GM19455 (cell line): ENCODE measurements at regions not wholly inside any gene's neighbourhood (a gene's known extent, or its start where the extent isn't known, plus 50 kb on each side); places are given as distances from the start of the nearest gene placed in this dataset.
"Not testable (repeated sequence)": the region's sequence is repeated elsewhere in the genome, so short reads cannot be mapped to it uniquely, and the experiment has no call there.

ENCODE experiments used
- ATAC-seq: cut with Tn5 transposase; IDR thresholded peaks from one replicate; pipeline ENCODE4 v1.9.1; 2021; ENCODE audit not compliant: unreplicated experiment

GRCh38 chr14:83566567-83566966, 1963.4 kb upstream of the FLRT2 start:
- no peak for ATAC-seq

- ATAC-seq, result no peak
Measured at GRCh38 chr14:83568141-83568540, 1961.8 kb upstream of the FLRT2 start.

GRCh38 chr14:83575301-83575700, 1954.6 kb upstream of the FLRT2 start:
- no peak for ATAC-seq

- no peak for ATAC-seq
Measured at GRCh38 chr14:83583201-83583600, 1946.7 kb upstream of the FLRT2 start.

DNA sequence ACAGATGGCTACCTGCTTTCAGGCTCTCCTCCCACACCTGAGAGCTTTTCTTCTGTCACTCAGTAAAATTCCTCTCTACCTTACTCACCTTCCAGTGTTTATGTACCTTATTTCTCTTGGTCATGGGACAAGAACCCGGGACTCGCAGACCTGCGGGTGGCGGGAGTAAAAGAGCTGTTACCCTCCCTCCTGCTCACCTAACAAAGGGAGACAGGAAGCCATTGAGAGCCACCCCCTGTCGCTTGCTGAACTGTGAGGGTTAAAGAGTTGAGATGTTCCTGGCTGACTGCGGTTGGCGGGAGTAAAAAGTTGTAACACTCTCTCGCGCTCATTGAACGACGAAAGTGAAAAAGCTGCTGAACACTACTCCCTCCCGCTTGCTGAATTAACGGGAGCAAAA, 1935.1 kb upstream of the FLRT2 start:
- no peak for ATAC-seq

GRCh38 chr14:83607682-83608081, 1922.3 kb upstream of the FLRT2 start:
- no peak for ATAC-seq

DNA sequence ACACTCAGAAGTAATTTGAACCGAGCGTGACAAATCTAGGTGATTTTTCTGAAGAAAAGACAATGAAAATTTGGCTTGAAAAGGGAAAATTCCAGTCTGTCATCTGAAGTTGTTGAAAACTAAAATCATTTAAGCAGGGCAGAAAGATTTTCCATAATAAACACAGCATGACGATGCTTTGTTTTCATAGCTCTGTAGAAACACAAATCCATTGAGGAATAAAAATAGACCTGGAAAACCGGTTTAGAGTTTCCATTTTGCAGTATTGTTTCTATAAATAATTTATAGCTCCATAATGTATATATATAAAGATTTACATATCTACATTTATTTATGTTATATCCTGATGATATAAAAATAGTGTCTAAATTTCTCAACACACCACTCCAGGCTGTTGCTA, 1918.5 kb upstream of the FLRT2 start:
- ATAC-seq, result no peak

DNA sequence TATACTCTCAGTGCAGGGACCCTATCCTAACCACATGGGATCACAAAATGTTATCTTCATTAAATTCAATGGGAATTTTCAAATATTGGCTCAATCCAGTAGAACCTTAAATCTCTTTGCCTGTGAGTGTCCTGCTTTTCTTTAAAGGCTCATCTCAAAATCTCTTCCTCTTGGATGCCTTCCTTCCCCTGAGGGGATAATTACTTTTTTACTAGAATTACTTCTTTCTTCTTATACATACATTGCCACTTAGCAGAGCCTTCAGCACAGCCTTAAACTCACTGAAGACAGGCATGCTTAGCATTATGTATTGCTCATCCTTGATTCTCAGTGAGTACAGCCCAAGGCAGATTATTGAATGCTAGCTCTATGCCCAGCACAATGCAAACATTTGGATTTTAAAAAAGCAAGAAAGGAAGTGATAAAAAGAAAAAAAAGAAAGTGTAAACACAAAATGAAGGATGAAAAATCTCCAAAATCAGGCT, 1918.0 kb upstream of the FLRT2 start:
- ATAC-seq, result no peak

- no peak for ATAC-seq
Measured at GRCh38 chr14:83614956-83615355, 1915.0 kb upstream of the FLRT2 start.

DNA sequence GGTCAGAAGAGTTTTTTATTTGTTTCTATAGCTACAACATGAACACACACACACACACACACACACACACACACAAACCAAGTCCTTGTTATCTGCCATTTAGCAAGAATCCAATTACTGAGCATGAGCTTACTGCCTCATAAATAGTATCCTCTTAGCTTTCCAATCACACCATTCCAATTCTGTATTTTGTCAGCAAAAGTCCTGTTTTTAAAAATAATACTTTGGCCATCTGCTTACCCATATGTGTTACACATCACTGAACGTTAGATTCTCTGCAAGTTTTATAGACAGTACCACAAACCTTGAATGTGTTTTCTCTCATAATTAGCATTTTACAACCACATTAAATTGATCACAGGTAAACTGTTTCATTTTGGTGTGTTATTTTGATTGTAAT, 1905.4 kb upstream of the FLRT2 start:
- ATAC-seq, result no peak

- no peak for ATAC-seq
Measured at GRCh38 chr14:83632375-83632774, 1897.6 kb upstream of the FLRT2 start.

- ATAC-seq, result no peak
Measured at GRCh38 chr14:83638748-83639504, 1891.0 kb upstream of the FLRT2 start.

DNA sequence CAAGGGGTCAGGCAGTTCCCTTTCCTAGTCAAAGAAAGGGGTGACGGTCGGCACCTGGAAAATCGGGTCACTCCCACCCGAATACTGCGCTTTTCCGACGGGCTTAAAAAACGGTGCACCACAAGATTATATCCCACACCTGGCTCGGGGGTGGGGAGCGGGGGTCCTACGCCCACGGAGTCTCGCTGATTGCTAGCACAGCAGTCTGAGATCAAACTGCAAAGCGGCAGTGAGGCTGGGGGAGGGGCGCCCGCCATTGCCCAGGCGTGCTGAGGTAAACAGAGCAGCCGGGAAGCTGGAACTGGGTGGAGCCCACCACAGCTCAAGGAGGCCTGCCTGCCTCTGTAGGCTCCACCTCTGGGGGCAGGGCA, 1890.5 kb upstream of the FLRT2 start:
- ATAC-seq, result not testable (repeated sequence)

- ATAC-seq, result no peak
Measured at GRCh38 chr14:83646228-83646627, 1883.7 kb upstream of the FLRT2 start.

GRCh38 chr14:83660597-83660996, 1869.3 kb upstream of the FLRT2 start:
- no peak for ATAC-seq

- no peak for ATAC-seq
Measured at GRCh38 chr14:83664389-83664788, 1865.6 kb upstream of the FLRT2 start.

DNA sequence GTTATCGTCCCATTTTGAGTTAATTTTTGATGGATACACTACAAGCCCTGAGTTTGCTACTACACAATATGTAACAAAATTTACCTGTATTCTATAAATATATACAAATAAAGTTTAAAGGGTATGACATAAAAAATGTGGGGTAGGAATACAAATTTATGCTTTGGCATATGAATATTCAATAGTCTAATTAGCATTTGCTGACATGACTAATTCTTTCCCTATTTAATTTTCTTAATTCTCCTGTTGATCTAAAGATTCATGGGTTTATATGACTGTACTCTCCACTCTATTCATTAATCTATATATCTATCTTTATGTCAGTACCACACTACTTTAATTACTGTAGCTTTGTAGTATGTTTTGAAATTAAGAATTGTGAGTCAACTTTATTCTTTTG, 1840.7 kb upstream of the FLRT2 start:
- ATAC-seq, result no peak

- no peak for ATAC-seq
Measured at GRCh38 chr14:83697099-83697498, 1832.8 kb upstream of the FLRT2 start.

DNA sequence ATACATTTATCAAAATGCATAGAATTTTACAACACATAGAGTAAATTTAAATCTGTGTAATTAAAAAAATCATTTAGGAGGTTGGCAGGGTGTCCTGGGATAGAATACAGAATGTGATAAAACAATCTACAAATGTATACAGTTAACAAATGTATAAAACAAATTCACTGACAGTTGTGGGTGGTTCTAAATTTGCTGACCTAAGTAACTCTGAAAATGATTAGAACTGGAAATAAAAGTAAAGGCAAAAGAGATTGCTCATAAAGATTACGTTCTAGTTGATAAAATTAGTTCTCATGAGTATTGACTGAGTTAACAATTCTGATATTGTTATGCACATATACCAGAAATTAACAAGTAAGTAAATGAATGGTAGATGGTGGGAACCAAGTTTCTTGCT, 1827.3 kb upstream of the FLRT2 start:
- ATAC-seq, result no peak

DNA sequence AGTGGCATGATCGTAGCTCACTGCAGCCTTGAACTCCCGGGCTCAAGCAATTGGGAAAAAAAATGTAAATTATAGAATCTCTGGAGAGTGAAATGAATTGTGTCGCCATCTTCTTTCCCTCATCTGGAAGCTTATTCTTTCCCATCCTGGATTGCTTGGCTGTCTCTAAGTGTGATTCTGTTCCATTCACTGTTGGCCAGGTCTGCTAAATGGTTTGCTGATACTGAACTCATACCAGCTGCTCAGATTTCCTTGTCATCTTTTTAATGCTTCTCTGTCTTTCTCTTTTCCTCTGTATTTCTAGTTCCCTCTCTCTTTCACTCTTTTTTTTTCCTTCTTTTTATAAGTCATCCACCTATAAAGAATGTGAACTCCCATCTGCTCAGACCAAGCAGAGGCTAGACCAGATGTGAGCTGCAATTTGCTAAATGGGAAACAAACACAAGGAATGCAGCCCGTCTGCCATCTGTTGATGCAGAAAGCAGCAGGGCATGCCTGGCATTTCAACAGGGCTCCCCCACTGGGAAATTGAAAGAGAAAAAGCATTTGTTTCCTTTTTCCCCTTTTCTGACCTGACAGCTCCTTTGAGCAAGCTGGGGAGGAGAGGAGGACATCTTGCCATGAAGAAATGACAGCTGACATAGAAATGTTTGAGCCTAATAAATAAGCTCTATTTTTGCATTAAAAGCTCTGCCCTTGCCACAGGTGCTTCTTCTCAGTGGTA, 1823.6 kb upstream of the FLRT2 start:
- no peak for ATAC-seq

DNA sequence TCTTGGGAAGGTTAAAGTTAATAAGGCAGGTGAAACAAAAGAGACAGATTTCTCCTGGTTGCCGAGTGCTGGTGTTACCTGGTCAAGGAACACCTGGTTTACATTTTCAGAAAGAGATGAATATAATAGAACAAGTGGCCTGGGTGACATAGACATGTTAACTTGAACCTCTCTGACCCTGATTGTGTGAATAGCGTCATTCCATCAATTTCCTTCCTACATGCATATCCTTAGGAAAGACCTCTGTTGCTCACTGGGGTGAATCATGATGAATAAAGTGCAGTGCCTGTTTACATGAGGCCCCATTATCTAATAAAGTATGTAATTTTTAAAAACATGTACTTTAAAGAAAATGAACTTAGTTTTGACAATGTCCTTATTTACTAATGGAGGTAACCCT, 1822.9 kb upstream of the FLRT2 start:
- ATAC-seq, result no peak

GRCh38 chr14:83709116-83709515, 1820.8 kb upstream of the FLRT2 start:
- ATAC-seq, result no peak

DNA sequence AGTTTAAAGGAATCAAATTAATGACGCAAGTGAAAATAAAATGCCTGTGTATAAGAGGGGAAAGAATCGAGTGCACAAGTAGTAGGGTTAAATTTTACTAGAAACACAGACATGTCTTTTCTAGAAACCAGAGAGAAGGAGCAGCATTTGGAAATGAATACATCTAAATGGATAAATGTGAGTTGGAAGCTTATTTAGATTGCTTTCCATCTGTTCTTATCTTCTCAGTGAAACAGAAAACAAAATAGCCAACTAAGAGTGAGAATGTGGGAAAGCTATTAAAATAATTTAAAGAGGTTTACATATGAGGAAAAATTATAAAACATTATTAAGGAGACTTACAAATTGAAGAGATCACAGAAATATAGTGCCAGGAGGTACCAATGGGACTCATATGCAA, 1818.9 kb upstream of the FLRT2 start:
- ATAC-seq, result no peak
